ENCODE measurements at regions not wholly inside any gene's neighbourhood (a gene's known extent, or its start where the extent isn't known, plus 50 kb on each side); places are given as distances from the start of the nearest gene placed in this dataset.
"Not testable (repeated sequence)": the region's sequence is repeated elsewhere in the genome, so short reads cannot be mapped to it uniquely, and the experiment has no call there.

DNA sequence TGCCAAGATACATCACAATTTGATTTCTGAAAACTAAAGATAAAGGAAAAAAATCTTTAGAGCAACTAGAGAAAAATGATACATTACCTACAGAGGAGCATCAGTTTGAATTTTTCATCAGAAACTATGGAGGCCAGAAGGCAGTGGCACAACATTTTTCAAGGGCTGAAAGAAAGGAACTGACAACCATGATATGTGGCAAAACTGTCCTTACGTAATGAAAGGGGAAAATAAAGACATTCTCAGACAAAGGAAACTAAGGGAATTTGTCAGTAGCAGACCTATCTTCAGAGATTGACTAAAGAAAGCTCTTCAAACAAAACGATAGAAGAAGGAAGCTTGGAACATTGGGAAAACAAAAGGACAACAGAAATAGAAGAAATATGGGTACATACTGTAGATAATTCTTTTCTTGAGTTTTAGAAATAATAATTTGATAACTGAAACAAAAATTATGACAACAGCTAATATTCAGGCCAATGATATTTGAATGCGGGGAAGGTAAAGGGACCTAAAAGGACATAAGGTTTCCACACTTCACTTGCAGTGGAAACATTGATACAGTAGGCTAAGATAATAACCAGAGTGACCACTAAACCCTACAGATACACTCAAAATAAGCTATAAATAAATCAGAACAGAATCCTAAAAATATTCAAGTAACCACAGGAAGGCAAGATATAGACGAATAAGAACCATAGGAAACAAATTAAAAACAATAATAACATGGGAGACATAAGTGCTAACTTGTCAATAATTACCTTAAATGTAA lies 70.0 kb upstream of the NPAS2 start:
- no peak overlapping the region for H2AK5ac ChIP-seq (ENCODE audit: low read depth, low read length)
- WGBS, 2 donors (ENCODE audit: extremely low coverage in 2 of 2, insufficient read length in 2 of 2, insufficient replicate concordance in 1 of 2), result no CpG with 5 or more reads among the region's 4 CpGs

DNA sequence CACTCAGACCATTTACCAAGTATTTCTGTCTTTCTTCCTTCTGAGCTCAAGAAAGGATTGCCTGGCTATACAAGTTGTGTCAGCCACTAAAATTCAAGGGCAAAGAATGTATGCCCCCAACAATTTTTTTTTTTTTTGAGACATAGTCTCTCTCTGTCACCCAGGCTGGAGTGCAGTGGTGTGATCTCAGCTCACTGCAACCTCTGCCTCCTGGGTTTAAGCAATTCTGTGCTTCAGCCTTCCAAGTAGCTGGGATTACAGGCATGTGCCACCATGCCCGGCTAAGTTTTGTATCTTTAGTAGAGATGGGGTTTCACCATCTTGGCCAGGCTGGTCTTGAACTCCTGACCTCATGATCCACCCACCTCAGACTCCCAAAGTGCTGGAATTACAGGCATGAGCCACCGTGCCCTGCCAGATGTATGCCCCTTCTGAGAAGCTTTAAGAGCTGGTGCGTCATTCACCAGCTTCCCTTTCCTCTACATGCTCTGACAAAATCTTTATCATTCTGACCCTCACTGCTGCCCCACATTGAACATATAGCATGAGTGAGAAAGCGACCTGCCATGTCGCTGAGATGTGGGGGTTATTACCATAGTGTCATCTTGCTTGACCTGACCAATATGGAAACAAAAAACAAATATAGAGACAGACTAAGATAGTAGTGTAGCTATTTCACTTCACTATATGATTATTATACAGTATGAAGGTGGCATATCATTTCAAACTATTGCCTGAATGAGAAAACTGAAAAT lies 67.9 kb upstream of the NPAS2 start:
- not testable (repeated sequence) for H3K79me1 ChIP-seq (ENCODE audit: low read depth, low read length); H3K27ac ChIP-seq (replicated peaks; ENCODE audit: low read length); H4K91ac ChIP-seq (ENCODE audit: low read depth, low read length, poor library complexity); H3K14ac ChIP-seq (ENCODE audit: low read length); H2BK5ac ChIP-seq (ENCODE audit: low read length); H3K4ac ChIP-seq (ENCODE audit: low read length); H3K4me2 ChIP-seq (ENCODE audit: insufficient read depth, low read length, poor library complexity, severe bottlenecking); H3K9ac ChIP-seq (ENCODE audit: low read depth, low read length, poor library complexity); H2BK120ac ChIP-seq (ENCODE audit: low read depth, low read length); H3K9me3 ChIP-seq (replicated peaks in 1 of 2; ENCODE audit: control insufficient read depth in 2 of 2, insufficient read depth in 1 of 2, low read depth in 1 of 2, low read length in 2 of 2); H3K18ac ChIP-seq (ENCODE audit: low read length); H2BK12ac ChIP-seq (ENCODE audit: low read length); H3K23ac ChIP-seq (ENCODE audit: low read depth, low read length, poor library complexity); DNase-seq (ENCODE audit: low spot score); H2AFZ ChIP-seq (ENCODE audit: low read length); H3K4me1 ChIP-seq (ENCODE audit: control insufficient read depth in 2 of 2, insufficient read depth in 1 of 2, low read depth in 1 of 2, low read length in 2 of 2); H3K4me3 ChIP-seq (ENCODE audit: low read length in 2 of 2); H2BK15ac ChIP-seq (ENCODE audit: low read length); H3K36me3 ChIP-seq (replicated peaks in 1 of 2; ENCODE audit: control insufficient read depth in 2 of 2, insufficient read depth in 2 of 2, low read length in 2 of 2); H4K8ac ChIP-seq (ENCODE audit: low read depth, low read length); H3K27me3 ChIP-seq (ENCODE audit: control insufficient read depth in 3 of 3, insufficient read depth in 3 of 3, low read depth in 1 of 3, low read length in 3 of 3); H2AK5ac ChIP-seq (ENCODE audit: low read depth, low read length)
- WGBS, 2 donors (ENCODE audit: extremely low coverage in 2 of 2, insufficient read length in 2 of 2, insufficient replicate concordance in 1 of 2), result no CpG with 5 or more reads among the region's 5 CpGs

More for the DNA sequence above, 70.0 kb upstream of the NPAS2 start:
- H2BK5ac ChIP-seq (ENCODE audit: low read length), result no peak overlapping the region
- no peak overlapping the region for H4K8ac ChIP-seq (ENCODE audit: low read depth, low read length)
- no peak for DNase-seq (ENCODE audit: low spot score)
- no peak overlapping the region for H3K14ac ChIP-seq (ENCODE audit: low read length)
- no peak overlapping the region for H3K4me2 ChIP-seq (ENCODE audit: insufficient read depth, low read length, poor library complexity, severe bottlenecking)
- H3K4me3 ChIP-seq (ENCODE audit: low read length in 2 of 2), result no peak overlapping the region
- H3K79me1 ChIP-seq (ENCODE audit: low read depth, low read length), result no peaks in the 10 kb centered on the region
- no peak overlapping the region for H3K27ac ChIP-seq (replicated peaks; ENCODE audit: low read length)
- H2BK120ac ChIP-seq (ENCODE audit: low read depth, low read length), result no peak overlapping the region
- H3K4me1 ChIP-seq (ENCODE audit: control insufficient read depth in 2 of 2, insufficient read depth in 1 of 2, low read depth in 1 of 2, low read length in 2 of 2), result peaks cover 0 to 2% of the 10 kb centered on the region in 2 donors
- no peak overlapping the region for H2BK15ac ChIP-seq (ENCODE audit: low read length)
- H3K23ac ChIP-seq (ENCODE audit: low read depth, low read length, poor library complexity), result no peak overlapping the region
- H3K27me3 ChIP-seq (ENCODE audit: control insufficient read depth in 3 of 3, insufficient read depth in 3 of 3, low read depth in 1 of 3, low read length in 3 of 3), result no peaks in the 10 kb centered on the region
- no peaks in the 10 kb centered on the region for H3K36me3 ChIP-seq (replicated peaks in 1 of 2; ENCODE audit: control insufficient read depth in 2 of 2, insufficient read depth in 2 of 2, low read length in 2 of 2)
- H2AFZ ChIP-seq (ENCODE audit: low read length), result no peak overlapping the region
- H3K4ac ChIP-seq (ENCODE audit: low read length), result no peak overlapping the region
- no peak overlapping the region for H2BK12ac ChIP-seq (ENCODE audit: low read length)
- no peak overlapping the region for H4K91ac ChIP-seq (ENCODE audit: low read depth, low read length, poor library complexity)
- H3K9me3 ChIP-seq (replicated peaks in 1 of 2; ENCODE audit: control insufficient read depth in 2 of 2, insufficient read depth in 1 of 2, low read depth in 1 of 2, low read length in 2 of 2), result peaks cover 0 to 3% of the 10 kb centered on the region in 2 donors
- no peak overlapping the region for H3K18ac ChIP-seq (ENCODE audit: low read length)
- no peak overlapping the region for H3K9ac ChIP-seq (ENCODE audit: low read depth, low read length, poor library complexity)

DNA sequence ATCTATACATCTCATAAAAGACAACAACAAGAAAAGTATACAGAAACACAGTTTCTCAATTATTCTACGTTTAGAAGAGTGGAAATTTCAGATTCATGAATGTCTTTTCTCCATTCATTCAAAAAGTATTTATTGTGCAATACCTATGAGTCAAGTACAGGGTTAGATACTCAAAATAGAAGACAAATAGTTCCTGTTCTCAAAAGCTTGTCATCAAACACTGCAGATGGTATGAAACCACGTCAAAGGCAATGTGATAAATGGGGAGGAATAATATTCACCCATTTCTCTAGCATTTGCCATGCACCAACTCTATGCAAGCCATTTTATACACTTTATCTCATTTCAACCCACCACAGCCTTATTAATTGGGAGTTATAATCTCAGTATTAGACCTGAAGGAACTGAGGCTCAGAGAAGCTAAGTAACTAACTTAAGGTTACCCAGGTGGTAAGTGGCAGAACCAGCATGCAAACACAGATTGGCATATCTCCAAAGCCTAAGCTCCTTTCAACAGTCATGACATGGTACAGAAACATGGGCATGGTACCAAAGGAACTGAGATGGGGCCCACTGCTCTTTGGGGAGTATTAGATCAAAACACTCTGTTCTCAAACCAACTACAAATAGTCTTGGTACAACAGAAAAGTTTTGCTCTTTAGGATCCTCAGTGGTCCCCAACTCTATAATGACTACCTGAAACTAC lies 67.2 kb upstream of the NPAS2 start:
- Histone ChIP-seq H2BK5ac (ENCODE audit: low read length) (no peak overlapping the region), H3K79me1 (ENCODE audit: low read depth, low read length) (no peaks in the 10 kb centered on the region), H3K14ac (ENCODE audit: low read length) (no peak overlapping the region), H3K9me3 (replicated peaks in 1 of 2; ENCODE audit: control insufficient read depth in 2 of 2, insufficient read depth in 1 of 2, low read depth in 1 of 2, low read length in 2 of 2) (peaks cover 0 to 3% of the 10 kb centered on the region in 2 donors), H3K4me2 (ENCODE audit: insufficient read depth, low read length, poor library complexity, severe bottlenecking) (no peak overlapping the region), H2AFZ (ENCODE audit: low read length) (no peak overlapping the region), H2AK5ac (ENCODE audit: low read depth, low read length) (no peak overlapping the region), H3K36me3 (replicated peaks in 1 of 2; ENCODE audit: control insufficient read depth in 2 of 2, insufficient read depth in 2 of 2, low read length in 2 of 2) (no peaks in the 10 kb centered on the region), H2BK120ac (ENCODE audit: low read depth, low read length) (no peak overlapping the region), H4K91ac (ENCODE audit: low read depth, low read length, poor library complexity) (no peak overlapping the region), H3K4ac (ENCODE audit: low read length) (no peak overlapping the region), H3K18ac (ENCODE audit: low read length) (no peak overlapping the region), H3K9ac (ENCODE audit: low read depth, low read length, poor library complexity) (no peak overlapping the region), H3K4me3 (ENCODE audit: low read length in 2 of 2) (no peak overlapping the region), H3K4me1 (ENCODE audit: control insufficient read depth in 2 of 2, insufficient read depth in 1 of 2, low read depth in 1 of 2, low read length in 2 of 2) (peaks cover 0 to 2% of the 10 kb centered on the region in 2 donors), H3K27ac (replicated peaks; ENCODE audit: low read length) (no peak overlapping the region), H4K8ac (ENCODE audit: low read depth, low read length) (no peak overlapping the region), H2BK15ac (ENCODE audit: low read length) (no peak overlapping the region), H2BK12ac (ENCODE audit: low read length) (no peak overlapping the region), H3K23ac (ENCODE audit: low read depth, low read length, poor library complexity) (no peak overlapping the region), H3K27me3 (ENCODE audit: control insufficient read depth in 3 of 3, insufficient read depth in 3 of 3, low read depth in 1 of 3, low read length in 3 of 3) (no peaks in the 10 kb centered on the region)
- no CpG with 5 or more reads among the region's 2 CpGs for WGBS, 2 donors (ENCODE audit: extremely low coverage in 2 of 2, insufficient read length in 2 of 2, insufficient replicate concordance in 1 of 2)
- no peak for DNase-seq (ENCODE audit: low spot score)

DNA sequence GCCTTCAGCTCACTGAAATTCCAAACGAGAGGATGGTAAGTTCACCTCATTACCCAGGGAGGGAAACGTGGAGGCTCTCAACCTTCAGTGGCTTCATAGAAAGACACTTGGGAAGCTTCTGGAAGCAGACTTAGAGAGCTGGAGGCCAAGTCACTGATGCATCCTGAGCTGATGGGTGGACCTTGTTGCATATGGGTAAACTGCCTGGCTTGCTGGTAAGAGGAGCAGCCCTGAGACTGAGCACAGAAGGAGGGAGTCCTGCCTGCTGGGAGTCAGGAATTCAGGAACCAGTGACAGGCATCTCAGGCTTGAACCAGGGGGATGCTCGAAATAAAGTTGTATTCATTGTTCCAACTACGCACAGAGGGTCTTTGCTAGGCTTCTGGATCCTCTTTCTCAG lies 66.5 kb upstream of the NPAS2 start:
- no CpG with 5 or more reads among the region's 4 CpGs for WGBS, 2 donors (ENCODE audit: extremely low coverage in 2 of 2, insufficient read length in 2 of 2, insufficient replicate concordance in 1 of 2)

More for the DNA sequence above, 66.5 kb upstream of the NPAS2 start:
- Histone ChIP-seq H2BK15ac (ENCODE audit: low read length) (no peak overlapping the region), H2BK5ac (ENCODE audit: low read length) (no peak overlapping the region), H3K23ac (ENCODE audit: low read depth, low read length, poor library complexity) (no peak overlapping the region), H2BK12ac (ENCODE audit: low read length) (no peak overlapping the region), H3K4me3 (ENCODE audit: low read length in 2 of 2) (no peak overlapping the region), H3K9ac (ENCODE audit: low read depth, low read length, poor library complexity) (no peak overlapping the region), H3K79me1 (ENCODE audit: low read depth, low read length) (no peaks in the 10 kb centered on the region), H2BK120ac (ENCODE audit: low read depth, low read length) (no peak overlapping the region), H3K14ac (ENCODE audit: low read length) (no peak overlapping the region), H3K27ac (replicated peaks; ENCODE audit: low read length) (no peak overlapping the region), H3K27me3 (ENCODE audit: control insufficient read depth in 3 of 3, insufficient read depth in 3 of 3, low read depth in 1 of 3, low read length in 3 of 3) (no peaks in the 10 kb centered on the region), H3K4ac (ENCODE audit: low read length) (no peak overlapping the region), H3K4me2 (ENCODE audit: insufficient read depth, low read length, poor library complexity, severe bottlenecking) (no peak overlapping the region), H2AFZ (ENCODE audit: low read length) (no peak overlapping the region), H3K9me3 (replicated peaks in 1 of 2; ENCODE audit: control insufficient read depth in 2 of 2, insufficient read depth in 1 of 2, low read depth in 1 of 2, low read length in 2 of 2) (peaks cover 0 to 3% of the 10 kb centered on the region in 2 donors), H3K4me1 (ENCODE audit: control insufficient read depth in 2 of 2, insufficient read depth in 1 of 2, low read depth in 1 of 2, low read length in 2 of 2) (peaks cover 0 to 2% of the 10 kb centered on the region in 2 donors), H3K36me3 (replicated peaks in 1 of 2; ENCODE audit: control insufficient read depth in 2 of 2, insufficient read depth in 2 of 2, low read length in 2 of 2) (no peaks in the 10 kb centered on the region), H3K18ac (ENCODE audit: low read length) (no peak overlapping the region), H4K91ac (ENCODE audit: low read depth, low read length, poor library complexity) (no peak overlapping the region), H4K8ac (ENCODE audit: low read depth, low read length) (no peak overlapping the region), H2AK5ac (ENCODE audit: low read depth, low read length) (no peak overlapping the region)
- DNase-seq (ENCODE audit: low spot score), result no peak

Data from neuronal stem cell (in vitro differentiated cells).